ENCODE measurements at regions not wholly inside any gene's neighbourhood (a gene's known extent, or its start where the extent isn't known, plus 50 kb on each side); places are given as distances from the start of the nearest gene placed in this dataset.

DNA sequence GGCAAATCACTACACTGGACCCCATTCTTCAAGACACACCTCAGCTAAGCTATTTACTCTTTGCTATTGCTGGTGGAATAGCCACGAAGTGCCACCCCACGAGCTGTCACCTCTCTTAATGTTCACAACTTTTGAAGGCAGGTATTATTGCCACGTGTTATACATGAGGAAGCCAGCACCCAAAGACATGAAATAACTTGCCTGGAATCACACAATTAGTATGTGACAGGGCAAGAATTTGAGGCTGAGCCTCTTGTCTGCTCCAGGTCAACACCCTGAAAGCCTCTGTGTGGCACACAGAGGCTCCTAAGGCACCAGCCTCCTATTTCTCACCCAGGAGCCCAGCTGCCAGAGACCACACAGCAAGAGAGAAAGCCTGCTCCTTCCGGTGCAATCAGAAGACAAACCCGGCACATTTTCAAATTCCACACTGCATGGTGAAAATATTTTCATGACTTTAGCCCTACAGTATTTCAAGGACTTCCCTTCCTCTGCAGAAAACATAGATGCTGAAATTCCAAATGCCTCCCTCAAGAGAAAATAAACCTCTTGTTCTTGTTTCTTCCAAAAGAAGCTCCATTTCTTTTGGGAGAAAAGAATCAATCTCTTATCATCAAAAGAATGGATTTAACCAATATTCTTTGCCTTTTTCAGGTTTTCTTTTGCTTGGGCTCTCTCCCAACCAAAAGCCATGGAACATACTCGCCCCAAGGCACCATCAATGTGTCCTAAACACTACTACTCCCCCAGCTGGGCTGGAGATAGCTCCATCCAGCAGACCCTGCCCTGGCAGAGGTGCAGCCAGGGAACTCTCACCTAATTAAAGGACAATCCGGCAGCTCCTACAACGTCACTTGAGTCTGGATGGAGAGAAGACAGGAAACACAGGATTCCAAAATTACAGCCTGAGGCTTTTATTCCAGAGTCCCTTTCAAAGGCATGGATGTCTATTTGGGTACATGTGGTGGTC is 84.7 kb upstream of the THBS1 start:
- no peak for DNase-seq (ENCODE audit: low read depth in 2 of 2)

DNA sequence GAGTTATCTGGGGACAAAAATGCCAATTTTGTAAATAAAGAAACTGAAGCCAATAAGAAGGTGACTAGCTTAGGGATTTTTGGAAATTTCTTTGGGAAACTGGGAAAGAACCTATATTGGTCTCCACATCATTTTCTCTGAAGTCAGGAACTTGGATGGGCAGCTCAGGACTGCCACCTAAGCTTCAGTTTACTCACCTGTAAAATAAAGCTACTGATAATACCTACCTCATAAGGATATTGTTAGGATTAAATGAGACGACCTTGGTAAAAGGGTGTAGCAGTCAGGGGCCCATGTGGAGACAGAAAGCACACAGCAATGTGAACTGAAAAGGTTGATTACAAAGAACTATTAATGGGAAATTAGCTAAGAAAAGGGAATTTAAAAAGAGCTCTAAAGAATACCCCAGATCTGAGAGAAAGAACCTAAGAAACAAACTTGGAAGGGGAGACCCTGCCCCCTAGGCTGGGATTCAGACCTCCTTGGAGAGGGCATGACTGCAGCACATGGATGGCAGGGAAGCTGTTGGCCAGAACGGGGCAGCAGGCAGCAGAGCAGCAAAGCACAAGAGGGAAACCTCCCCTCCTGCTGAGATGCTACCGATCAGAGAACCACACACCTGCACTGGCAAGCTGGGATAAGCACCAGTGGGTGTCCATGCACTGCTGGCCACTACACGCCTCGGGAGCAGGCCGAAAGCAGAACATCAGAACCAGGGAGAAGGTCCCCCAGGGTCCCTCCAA is 83.7 kb upstream of the THBS1 start:
- no peak for DNase-seq (ENCODE audit: low read depth in 2 of 2)

DNA sequence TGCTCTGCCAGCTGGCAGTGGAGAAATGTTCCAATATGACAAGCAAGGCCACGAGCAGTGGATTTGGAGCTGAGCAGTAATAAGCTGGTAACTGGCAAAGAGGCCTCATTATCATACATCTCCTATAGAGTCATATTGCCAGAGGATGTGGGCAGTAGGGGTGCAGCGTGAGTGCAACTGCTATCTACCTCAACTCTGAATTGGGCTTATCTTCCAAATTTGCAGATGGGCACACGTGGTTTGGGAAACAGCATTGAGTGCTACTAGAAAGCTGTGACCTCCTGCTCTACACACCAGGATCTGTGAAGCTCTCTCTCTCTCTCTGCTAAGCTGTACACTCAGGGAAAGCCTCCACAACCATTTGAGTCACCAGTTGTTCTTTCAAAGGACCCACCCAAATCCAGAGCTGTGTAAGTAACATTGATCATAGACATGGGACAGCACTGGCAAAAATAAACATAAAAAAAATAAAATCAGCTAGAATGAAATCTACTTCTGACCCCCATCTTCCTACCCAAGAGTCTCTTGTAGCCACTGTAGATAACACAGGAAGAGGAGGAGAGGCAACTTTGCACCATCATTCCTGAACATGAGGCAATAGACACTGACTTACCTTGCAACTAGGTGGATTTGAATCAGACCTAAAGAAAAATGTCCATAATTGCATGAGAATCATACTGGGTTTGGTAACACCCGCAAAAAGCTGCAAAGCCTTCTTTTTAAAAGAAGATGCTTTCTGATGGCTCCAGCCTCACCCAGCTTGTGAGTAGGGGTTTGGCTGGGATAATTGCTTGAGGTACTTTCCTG is 82.9 kb upstream of the THBS1 start:
- no peak for DNase-seq (ENCODE audit: low read depth in 2 of 2)

DNA sequence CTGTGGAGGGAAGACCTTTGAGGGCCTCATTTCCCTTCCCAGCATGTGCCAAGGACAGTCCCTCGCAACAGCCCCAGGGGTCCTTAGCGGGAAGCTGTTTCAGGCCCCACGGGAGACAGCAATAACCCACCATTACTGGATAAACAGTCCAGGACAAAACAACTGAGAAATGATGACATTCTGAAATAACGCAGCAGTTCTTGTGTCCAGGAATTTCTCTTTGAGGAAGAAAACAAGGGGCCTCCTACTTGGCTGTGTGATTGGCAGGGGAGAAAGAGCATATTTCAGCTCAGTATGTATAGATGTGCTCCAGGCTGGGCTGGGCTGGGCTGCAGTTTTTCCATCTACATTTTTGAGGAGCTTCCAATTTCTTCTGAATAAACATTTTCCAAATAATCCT is 82.2 kb upstream of the THBS1 start:
- no peak for DNase-seq (ENCODE audit: low read depth in 2 of 2)

- DNase-seq (ENCODE audit: low read depth in 2 of 2): no peak
Observed at GRCh38 chr15:39499042-39499441, 81.8 kb upstream of the THBS1 start.

DNA sequence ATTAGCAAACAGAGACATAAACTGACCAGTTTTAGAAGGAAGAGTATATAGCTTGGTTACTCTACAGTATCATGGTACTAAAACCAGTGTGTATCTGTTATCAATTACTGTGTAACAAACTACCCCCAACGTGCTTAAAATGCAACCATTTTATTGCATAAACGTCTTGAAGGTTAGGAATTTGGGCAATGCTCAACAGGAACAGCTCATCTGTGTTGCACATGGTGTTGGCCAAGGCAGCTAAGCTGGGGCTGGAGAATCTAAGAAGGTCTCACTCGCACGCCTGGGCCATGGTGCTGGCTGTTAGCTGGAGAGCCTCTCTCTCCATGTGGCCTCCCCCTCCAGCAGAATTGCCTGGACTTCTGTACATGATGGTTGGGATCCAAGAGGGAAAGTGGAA is 81.2 kb upstream of the THBS1 start:
- DNase-seq (ENCODE audit: low read depth in 2 of 2): no peak

DNA sequence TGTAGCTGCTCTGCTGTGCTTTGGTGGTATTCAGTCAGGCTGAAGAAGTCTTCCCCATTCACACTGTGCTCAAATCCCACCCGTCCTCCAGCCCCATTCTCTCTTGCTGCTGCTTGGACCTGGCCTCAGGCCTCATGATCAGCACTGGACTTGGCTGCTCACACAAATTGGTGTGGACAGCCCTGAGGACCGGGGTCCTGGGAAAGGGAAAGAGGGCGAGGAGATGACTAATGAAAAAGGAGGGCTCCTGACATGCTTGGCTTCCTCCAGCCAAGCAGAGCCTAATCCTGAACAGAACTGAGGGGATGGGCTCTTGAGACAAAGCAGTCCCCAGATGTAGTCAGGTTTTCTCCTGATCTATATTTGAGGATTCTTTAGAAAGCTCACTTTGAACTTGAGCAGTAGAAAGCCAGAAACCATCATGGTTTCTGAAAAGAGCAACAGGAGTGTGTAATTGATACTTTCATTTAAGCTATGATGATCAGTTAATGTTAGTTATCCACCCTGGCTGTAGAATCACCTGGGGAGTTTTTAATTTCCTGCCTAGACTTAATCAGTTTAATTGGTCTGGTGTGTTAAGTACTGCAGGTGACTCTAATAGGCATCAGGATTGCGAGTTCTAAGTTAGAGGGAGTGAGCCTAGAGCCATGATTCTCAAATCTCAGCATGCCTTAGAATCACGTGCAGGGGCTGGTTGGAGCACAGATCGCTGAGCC is 79.4 kb upstream of the THBS1 start:
- DNase-seq (ENCODE audit: low read depth in 2 of 2): peak in 1 of 2 donors; percentile 17

DNA sequence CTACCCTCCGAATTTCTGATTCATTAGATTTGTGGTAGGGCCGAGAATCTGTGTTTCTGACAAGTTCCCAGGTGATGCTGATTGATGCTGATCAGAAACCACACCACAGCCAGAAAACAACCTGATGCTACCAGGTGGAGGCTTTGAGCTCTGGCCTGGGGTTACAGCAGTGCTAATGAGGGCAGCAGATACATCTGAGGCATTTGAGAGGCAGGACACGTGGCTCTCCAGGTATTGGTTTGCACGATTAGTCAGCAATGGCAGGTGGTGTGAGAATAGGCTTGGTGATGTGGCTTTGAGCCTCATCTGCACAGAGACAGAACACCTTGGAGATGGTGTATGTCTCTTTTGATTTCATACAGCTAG is 78.8 kb upstream of the THBS1 start:
- no peak for DNase-seq (ENCODE audit: low read depth in 2 of 2)

DNA sequence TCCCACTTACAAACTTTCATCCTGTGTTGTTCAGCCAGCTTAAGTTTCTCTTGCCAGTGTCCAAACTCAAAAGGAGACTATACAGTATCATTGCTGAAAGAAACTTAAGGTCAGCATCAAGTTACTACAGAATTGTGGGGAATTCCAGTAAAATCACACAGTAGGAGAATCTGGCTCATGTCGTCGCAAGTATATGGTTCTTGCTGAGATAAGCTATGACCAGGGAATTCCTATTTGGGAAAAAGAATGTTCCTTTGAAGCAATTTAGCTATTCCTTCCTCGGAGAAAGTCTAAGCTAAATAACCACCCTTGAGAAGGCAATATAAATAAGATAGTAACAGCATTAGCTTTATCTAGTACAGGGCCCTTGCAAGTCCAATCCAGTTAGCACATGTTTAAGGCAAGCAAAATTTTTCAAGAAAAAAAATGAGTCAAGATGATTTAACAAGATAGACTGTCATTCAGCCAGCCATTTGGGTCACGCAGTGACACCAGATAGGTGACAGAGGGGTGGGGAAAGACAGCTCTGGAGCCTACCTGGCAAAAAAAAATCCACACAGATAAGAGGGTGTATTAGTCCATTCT is 78.2 kb upstream of the THBS1 start:
- DNase-seq (ENCODE audit: low read depth in 2 of 2): no peak

DNA sequence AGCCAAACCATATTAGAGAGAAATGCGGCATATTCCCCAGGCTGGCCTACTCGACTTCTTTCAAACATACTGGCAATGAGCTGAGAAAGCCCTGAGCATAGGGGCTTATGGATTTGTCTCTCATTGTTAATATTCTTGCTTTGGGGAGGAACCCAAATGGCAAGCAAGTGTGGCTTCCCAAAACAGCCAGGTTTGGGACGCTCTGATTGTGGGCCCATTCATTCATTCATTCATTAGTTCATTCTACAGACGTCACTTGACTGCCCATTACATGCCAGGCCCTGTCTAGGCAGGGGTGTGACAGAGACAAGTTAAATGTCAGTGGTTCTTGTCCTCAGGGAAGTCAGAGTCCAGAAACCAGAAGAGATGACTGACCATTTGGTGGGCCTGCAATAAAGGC is 77.4 kb upstream of the THBS1 start:
- DNase-seq (ENCODE audit: low read depth in 2 of 2): no peak

DNA sequence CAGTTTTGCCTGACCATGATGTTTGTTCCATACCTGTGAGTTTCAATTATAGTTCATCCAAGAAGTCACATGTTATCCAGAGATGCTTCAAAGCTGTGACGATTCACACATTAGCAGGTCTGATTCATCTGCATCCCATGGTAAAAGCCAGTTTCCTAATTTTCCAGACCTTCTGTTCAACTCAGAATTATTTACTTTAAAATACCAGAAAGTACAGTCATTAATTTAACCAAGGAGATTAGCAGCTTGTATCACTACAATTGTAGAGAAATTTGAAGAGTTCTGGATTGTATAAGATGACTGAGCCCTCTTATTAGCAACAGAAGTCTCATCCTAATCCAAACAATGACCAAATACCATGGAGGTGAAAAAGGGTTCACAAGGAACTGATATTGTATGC is 76.1 kb upstream of the THBS1 start:
- no peak for DNase-seq (ENCODE audit: low read depth in 2 of 2)

- no peak for DNase-seq (ENCODE audit: low read depth in 2 of 2)
Observed at GRCh38 chr15:39506146-39506545, 74.7 kb upstream of the THBS1 start.

DNA sequence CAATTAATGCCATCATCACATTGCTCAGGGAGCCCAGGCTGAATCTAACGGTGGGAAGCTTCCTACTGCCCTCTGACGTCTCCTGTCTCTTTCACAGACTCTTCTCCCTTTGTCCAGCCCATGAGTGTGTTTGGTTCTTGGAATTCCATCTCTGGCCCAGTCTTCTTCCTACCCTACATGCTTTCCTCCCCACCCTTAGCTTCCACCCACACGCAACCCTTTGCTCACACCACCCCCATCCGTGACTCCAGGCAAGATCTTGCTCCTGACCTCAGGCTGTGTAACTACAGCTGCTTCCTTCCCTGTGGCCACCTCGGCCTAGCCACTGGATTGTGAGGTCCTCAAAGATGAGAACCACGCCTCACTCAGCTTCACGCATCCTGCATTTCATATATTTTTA is 72.3 kb upstream of the THBS1 start:
- DNase-seq (ENCODE audit: low read depth in 2 of 2): no peak

DNA sequence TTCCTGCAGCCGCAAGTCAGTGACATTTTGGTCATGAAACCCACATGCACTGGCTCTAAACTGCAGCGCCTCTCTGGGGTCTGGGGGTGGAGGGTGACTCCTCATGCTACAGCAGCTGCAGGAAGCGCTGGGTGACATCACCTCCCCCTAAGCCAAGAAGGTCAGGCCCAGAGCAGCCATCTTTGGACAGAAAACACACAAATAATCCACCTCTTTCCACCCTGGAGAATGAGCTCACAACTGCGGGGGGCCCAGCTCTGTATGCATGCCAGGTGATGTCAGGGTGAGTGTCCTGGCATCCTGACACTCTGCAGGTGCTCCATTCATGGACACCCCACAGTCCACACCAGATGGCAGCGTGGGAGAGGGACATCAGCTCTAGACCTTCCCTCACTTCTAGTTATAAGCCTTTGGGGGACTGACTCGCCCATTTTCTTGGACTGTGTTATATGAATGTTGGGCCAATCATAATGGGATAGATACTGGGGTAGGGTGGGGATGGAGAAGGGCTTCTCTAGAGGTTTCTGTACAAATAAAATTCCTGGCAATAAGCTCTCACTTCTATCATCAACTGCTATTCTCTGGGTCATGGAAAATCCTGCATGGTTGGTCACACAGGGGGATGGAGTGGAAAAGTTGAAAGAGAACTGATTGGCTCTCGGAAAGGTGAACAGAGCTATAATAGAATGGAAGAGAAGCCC is 70.7 kb upstream of the THBS1 start:
- DNase-seq (ENCODE audit: low read depth in 2 of 2): peak; percentile 20 to 86

GRCh38 chr15:39511000-39511915 is 69.6 kb upstream of the THBS1 start:
- DNase-seq (ENCODE audit: low read depth in 2 of 2): peak; percentile 38 to 87

DNA sequence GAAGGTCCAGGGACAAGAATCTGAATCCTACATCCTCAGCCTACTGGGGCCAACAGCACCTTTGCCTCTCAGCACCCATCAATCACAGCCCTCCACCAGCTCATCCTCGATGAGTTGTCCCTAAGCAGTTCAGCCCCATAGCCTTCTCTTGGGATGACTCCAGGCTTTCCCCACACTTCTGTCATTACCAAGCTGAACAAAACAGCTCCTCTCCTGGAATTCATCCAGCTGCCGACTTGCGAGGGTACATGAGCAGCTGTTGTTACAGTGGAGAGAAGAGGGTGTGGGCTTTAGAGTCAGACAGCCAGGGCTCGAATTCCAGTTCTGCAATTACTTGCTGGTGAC is 69.0 kb upstream of the THBS1 start:
- DNase-seq (ENCODE audit: low read depth in 2 of 2): peak; percentile 11 to 71

GRCh38 chr15:39512643-39513042 is 68.2 kb upstream of the THBS1 start:
- DNase-seq (ENCODE audit: low read depth in 2 of 2): no peak

DNA sequence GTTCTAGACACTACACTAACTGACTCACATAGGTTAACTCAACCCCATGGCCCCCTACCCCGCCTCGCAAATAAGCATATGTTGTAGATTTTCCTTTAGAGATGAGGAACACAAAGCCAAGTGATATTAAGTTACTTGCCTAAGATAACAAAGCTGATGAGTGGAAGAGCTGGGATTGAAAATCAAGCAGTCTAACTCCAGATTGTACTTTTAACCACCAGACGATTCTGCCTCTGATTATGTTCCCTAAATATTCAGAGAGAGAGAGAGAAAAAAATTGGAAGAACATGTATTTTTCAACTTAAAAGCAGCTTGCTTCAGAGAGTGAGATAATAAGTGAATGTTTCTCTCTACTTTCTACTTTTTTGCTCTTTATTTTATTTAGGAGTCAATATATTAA is 66.9 kb upstream of the THBS1 start:
- no peak for DNase-seq (ENCODE audit: low read depth in 2 of 2)

- no peak for DNase-seq (ENCODE audit: low read depth in 2 of 2)
Observed at GRCh38 chr15:39514933-39515332, 65.9 kb upstream of the THBS1 start.

Data from dermis microvascular lymphatic vessel endothelial cell (primary cell).